Panc1 (cell line): ENCODE measurements at regions not wholly inside any gene's neighbourhood (a gene's known extent, or its start where the extent isn't known, plus 50 kb on each side); places are given as distances from the start of the nearest gene placed in this dataset.
"Not testable (repeated sequence)": the region's sequence is repeated elsewhere in the genome, so short reads cannot be mapped to it uniquely, and the experiment has no call there.

Source experiments
- ATAC-seq: fragments of 200-7000 bp; cut with Tn5 transposase; 2 replicates; pipeline ENCODE4 v1.9.1; 2020; ENCODE audit warnings: mild to moderate bottlenecking, moderate library complexity
- BruUV-seq: library from RNA; stranded (reverse); fragments of 400-500 nt; replicated peaks from 2 replicates; lab custom pipeline; 2021; lab: Mats Ljungman, UMichigan
- CTCF ChIA-PET: fragments of 300-600 bp; sonication (Branson Sonifier 250); formaldehyde crosslinking; loops from one replicate; lab custom pipeline; 2022; ENCODE audit warnings: antibody characterized with exemption; lab: Charles Lee
- POLR2A ChIA-PET: fragments of 300-600 bp; sonication (Branson Sonifier 250); formaldehyde crosslinking; loops from one replicate; lab custom pipeline; 2022; ENCODE audit warnings: antibody characterized with exemption; lab: Charles Lee
- DNase-seq: peaks from one replicate; pipeline ENCODE4 v3.0.0-alpha.2; 2010; ENCODE audit warnings: low read depth, low spot score
- H3K27ac ChIP-seq: 2 replicates; pipeline ENCODE4 v1.5.1; 2011; ENCODE audit warnings: mild to moderate bottlenecking, low read length, inconsistent platforms
- H3K27me3 ChIP-seq: fragments of 200-500 bp; sonication (Bioruptor generic); 2 replicates; pipeline ENCODE4 v1.6.0; 2014; ENCODE audit warnings: low read length, inconsistent platforms; ENCODE audit not compliant: control insufficient read depth, insufficient read depth
- H3K36me3 ChIP-seq: fragments of 200-500 bp; sonication (Bioruptor generic); 2 replicates; pipeline ENCODE4 v1.5.1; 2014; ENCODE audit warnings: inconsistent platforms, mild to moderate bottlenecking, low read length, moderate library complexity; ENCODE audit not compliant: control insufficient read depth, insufficient read depth
- H3K4me1 ChIP-seq: 2 replicates; pipeline ENCODE4 v1.5.1; 2011; ENCODE audit warnings: inconsistent platforms, mild to moderate bottlenecking, low read length, moderate library complexity; ENCODE audit not compliant: control insufficient read depth, insufficient read depth
- H3K4me3 ChIP-seq, 2 experiments: 2 replicates each; pipeline ENCODE4 v1.5.1; 2011 to 2012; ENCODE audit warnings: low read depth in 2 of 2, low read length in 2 of 2, mild to moderate bottlenecking in 2 of 2, inconsistent platforms in 1 of 2, moderate library complexity in 1 of 2
- H3K9me3 ChIP-seq: fragments of 200-500 bp; sonication (Bioruptor generic); 2 replicates; pipeline ENCODE4 v1.5.1; 2014; ENCODE audit warnings: low read depth, mild to moderate bottlenecking, inconsistent platforms, low read length, moderate library complexity; ENCODE audit not compliant: control insufficient read depth, insufficient read depth
- POLR2AphosphoS5 ChIP-seq: IDR thresholded peaks from 2 replicates; pipeline ENCODE4 v1.6.1; 2012; ENCODE audit warnings: mild to moderate bottlenecking, low read depth, low read length, moderate library complexity
- SIN3A ChIP-seq: IDR thresholded peaks from 2 replicates; pipeline ENCODE4 v1.6.1; 2012; ENCODE audit warnings: low read depth, mild to moderate bottlenecking, low read length, moderate library complexity, borderline replicate concordance; ENCODE audit not compliant: insufficient read depth
- TCF7L2 ChIP-seq: IDR thresholded peaks from 2 replicates; pipeline ENCODE4 v1.6.1; 2011; ENCODE audit warnings: mild to moderate bottlenecking, low read depth, low read length, inconsistent platforms
- in situ Hi-C: cut with HindIII; loops from 2 replicates; pipeline ENCODE4 v1.10.0; 2016; ENCODE audit warnings: low sequenced_read_pairs, low pct_unique_long_range_greater_than_20kb
- intact Hi-C: fragments of 100-400 bp; cut with micrococcal nuclease; formaldehyde crosslinking; loops from one replicate; pipeline ENCODE4 v1.10.0; 2022; ENCODE audit not compliant: unreplicated experiment
- TF ChIP-seq, protein P1 (sequence below), 2 experiments: IDR thresholded peaks; 2 replicates each; pipeline ENCODE4 v1.6.1; 2011 to 2012; ENCODE audit warnings: low read depth in 2 of 2, control low read depth in 1 of 2, low read length in 1 of 2, mild to moderate bottlenecking in 1 of 2, moderate library complexity in 1 of 2; ENCODE audit not compliant: insufficient read depth in 1 of 2
- TF ChIP-seq, protein P2 (sequence below): fragments of 450-650 bp; IDR thresholded peaks from 2 replicates; pipeline ENCODE4 v1.5.1; 2017; ENCODE audit warnings: mild to moderate bottlenecking

DNA sequence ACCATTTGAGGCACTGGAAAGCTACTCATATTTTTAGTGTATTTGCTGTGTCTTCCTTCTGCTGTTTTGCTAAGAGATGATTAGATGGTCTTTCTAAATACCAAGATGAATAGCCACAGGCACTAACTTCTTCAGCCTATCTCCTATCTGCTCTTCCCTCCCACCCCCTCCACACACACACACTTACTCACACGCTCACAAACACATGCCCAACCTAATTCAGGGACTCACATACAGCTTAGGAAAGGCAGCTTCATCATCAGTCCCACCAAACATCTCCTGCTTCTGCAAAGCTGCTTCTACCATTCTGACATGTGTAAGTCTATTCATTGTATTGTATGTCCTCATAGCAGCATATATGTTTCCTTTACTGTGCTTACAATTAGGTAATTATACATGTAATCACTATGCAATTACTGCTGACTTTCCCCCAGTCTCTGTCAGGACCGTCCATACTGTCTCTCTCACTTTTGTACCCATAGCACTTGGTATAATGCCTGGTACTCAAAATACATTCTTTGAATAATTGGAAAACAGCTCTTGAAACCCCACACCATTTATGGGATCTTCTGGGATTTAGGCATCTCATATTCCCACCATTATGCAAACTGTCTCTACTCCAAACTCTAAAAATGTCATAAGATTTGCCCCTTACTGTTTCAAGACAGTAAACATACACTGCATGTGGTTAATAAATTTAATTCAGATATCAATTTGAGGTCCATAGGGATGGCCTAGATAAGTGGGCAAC is 83.3 kb upstream of the HIF1A start:
- in situ Hi-C loops, result no loop called here
- BruUV-seq, result no TSS peak
- no peak overlapping the region for H3K4me3 ChIP-seq
- no peaks in the 10 kb centered on the region for H3K27me3 ChIP-seq
- POLR2A ChIA-PET, result no interaction called here
- no peak overlapping the region for H3K27ac ChIP-seq
- no peaks in the 10 kb centered on the region for H3K9me3 ChIP-seq
- no peaks in the 10 kb centered on the region for H3K36me3 ChIP-seq
- no peak for ATAC-seq
- no peaks in the 10 kb centered on the region for H3K4me1 ChIP-seq
- TF ChIP-seq, protein P1, sequence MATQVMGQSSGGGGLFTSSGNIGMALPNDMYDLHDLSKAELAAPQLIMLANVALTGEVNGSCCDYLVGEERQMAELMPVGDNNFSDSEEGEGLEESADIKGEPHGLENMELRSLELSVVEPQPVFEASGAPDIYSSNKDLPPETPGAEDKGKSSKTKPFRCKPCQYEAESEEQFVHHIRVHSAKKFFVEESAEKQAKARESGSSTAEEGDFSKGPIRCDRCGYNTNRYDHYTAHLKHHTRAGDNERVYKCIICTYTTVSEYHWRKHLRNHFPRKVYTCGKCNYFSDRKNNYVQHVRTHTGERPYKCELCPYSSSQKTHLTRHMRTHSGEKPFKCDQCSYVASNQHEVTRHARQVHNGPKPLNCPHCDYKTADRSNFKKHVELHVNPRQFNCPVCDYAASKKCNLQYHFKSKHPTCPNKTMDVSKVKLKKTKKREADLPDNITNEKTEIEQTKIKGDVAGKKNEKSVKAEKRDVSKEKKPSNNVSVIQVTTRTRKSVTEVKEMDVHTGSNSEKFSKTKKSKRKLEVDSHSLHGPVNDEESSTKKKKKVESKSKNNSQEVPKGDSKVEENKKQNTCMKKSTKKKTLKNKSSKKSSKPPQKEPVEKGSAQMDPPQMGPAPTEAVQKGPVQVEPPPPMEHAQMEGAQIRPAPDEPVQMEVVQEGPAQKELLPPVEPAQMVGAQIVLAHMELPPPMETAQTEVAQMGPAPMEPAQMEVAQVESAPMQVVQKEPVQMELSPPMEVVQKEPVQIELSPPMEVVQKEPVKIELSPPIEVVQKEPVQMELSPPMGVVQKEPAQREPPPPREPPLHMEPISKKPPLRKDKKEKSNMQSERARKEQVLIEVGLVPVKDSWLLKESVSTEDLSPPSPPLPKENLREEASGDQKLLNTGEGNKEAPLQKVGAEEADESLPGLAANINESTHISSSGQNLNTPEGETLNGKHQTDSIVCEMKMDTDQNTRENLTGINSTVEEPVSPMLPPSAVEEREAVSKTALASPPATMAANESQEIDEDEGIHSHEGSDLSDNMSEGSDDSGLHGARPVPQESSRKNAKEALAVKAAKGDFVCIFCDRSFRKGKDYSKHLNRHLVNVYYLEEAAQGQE (IDR thresholded peaks at IDR 0.05; ENCODE audit: insufficient read depth in 1 of 2, low read depth in 2 of 2, low read length in 1 of 2), result no peak
- TF ChIP-seq SIN3A (no peak), TCF7L2 (no peak), POLR2AphosphoS5 (no peak)
- TF ChIP-seq, protein P2, sequence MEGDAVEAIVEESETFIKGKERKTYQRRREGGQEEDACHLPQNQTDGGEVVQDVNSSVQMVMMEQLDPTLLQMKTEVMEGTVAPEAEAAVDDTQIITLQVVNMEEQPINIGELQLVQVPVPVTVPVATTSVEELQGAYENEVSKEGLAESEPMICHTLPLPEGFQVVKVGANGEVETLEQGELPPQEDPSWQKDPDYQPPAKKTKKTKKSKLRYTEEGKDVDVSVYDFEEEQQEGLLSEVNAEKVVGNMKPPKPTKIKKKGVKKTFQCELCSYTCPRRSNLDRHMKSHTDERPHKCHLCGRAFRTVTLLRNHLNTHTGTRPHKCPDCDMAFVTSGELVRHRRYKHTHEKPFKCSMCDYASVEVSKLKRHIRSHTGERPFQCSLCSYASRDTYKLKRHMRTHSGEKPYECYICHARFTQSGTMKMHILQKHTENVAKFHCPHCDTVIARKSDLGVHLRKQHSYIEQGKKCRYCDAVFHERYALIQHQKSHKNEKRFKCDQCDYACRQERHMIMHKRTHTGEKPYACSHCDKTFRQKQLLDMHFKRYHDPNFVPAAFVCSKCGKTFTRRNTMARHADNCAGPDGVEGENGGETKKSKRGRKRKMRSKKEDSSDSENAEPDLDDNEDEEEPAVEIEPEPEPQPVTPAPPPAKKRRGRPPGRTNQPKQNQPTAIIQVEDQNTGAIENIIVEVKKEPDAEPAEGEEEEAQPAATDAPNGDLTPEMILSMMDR, result no peak
- CTCF ChIA-PET, result no interaction called here
- DNase-seq, result no peak
- intact Hi-C loops, result no loop called here

DNA sequence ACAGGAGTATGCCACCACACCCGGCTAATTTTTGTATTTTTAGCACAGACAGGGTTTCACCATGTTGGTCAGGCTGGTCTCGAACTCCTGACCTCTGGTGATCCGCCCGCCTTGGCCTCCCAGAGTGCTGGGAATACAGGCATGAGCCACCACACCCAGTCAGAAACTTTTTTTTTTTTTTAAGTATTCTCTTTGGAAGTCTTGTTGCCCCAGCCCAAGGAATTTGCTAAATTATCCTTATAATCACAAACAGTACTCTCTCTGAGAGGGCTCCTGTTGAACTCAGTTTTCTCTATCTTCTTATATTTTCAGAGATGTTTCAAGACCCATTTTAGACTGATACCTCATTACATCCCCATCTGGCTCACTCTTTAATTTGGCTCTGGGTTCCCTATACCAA is 82.3 kb upstream of the HIF1A start:
- BruUV-seq, POLR2A ChIA-PET, intact Hi-C loops: not testable (repeated sequence)

DNA sequence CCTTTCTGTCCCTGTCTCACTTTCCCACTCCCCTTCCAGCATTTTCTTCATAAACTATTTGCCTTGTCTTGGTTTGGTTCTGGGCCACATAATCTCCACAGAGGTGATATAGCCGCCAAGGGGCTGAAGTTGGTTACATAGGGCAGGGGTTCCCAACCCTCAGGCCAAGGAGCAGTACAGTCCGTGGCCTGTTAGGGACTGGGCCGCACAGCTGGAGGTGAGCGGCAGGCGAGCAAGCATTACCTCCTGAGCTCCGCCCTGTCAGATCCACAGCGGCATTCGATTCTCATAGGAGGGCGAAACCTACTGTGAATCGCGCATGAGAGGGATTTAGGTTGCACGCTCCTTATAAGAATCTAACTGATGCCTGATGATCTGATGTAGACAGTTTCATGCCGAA is 80.6 kb upstream of the HIF1A start:
- no peaks in the 10 kb centered on the region for H3K9me3 ChIP-seq
- H3K4me1 ChIP-seq, result no peaks in the 10 kb centered on the region
- BruUV-seq, result no TSS peak
- in situ Hi-C loops, result no loop called here
- H3K27me3 ChIP-seq, result no peaks in the 10 kb centered on the region
- TF ChIP-seq TCF7L2 (no peak), POLR2AphosphoS5 (no peak), SIN3A (no peak)
- TF ChIP-seq, protein P2, result no peak
- TF ChIP-seq, protein P1 (IDR thresholded peaks at IDR 0.05; ENCODE audit: insufficient read depth in 1 of 2, low read depth in 2 of 2, low read length in 1 of 2), result no peak
- intact Hi-C loops, result no loop called here
- no peaks in the 10 kb centered on the region for H3K36me3 ChIP-seq
- ChIA-PET POLR2A (no interaction called here), CTCF (no interaction called here)
- ATAC-seq (no peak), DNase-seq (no peak)
- no peak overlapping the region for H3K4me3 ChIP-seq
- H3K27ac ChIP-seq, result no peak overlapping the region

More for the DNA sequence above, 82.3 kb upstream of the HIF1A start:
- in situ Hi-C loops, H3K9me3 ChIP-seq, H3K4me1 ChIP-seq, DNase-seq, ATAC-seq, H3K27ac ChIP-seq, H3K4me3 ChIP-seq, CTCF ChIA-PET, H3K36me3 ChIP-seq, H3K27me3 ChIP-seq: not testable (repeated sequence)
